GM21447 (cell line): ENCODE measurements at regions not wholly inside any gene's neighbourhood (a gene's known extent, or its start where the extent isn't known, plus 50 kb on each side); places are given as distances from the start of the nearest gene placed in this dataset.
"Not testable (repeated sequence)": the region's sequence is repeated elsewhere in the genome, so short reads cannot be mapped to it uniquely, and the experiment has no call there.

Experiments
- ATAC-seq: cut with Tn5 transposase; IDR thresholded peaks from one replicate; pipeline ENCODE4 v1.9.1; 2021; ENCODE audit not compliant: unreplicated experiment

GRCh38 chr1:8120693-8121260 is 94.7 kb upstream of the ERRFI1 start:
- no peak for ATAC-seq

DNA sequence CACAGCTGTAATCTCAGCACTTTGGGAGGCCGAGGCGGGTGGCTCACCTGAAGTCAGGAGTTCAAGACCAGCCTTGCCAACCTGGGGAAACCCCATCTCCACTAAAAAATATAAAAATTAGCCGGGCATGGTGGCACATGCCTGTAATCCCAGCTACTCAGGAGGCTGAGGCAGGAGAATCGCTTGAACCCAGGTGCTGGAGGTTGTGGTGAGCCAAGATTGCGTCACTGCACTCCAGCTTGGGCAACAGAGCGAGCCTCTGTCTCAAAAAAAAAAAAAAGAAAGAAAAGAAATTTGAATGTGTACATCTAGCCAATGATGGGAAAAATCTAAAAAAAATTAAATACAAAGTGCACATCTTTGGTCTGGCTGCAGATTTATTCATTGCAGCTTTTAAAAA is 92.6 kb upstream of the ERRFI1 start:
- ATAC-seq: not testable (repeated sequence)

DNA sequence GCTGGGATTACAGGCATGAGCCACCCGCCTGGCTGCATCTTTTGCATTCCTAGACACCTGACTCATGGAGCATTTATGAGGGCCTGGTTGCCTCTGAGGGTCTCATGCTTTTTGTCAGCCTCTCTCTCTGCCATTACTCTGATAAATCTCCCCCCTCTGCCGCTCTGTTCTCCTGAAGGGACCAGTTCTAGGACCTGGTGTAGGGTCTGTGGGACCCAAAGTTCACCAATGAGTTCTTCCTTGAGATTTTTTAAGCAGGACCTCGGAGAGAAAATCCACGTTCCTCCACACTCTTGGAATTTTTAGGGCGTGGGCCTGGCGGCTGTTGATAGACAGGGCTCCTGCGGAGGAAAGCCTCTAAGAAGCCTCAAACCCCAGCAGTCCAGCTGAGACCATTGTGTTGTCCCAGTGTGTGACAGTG is 91.9 kb upstream of the ERRFI1 start:
- no peak for ATAC-seq

- no peak for ATAC-seq
These were observed 90.8 kb upstream of the ERRFI1 start for GRCh38 chr1:8116894-8117264.

GRCh38 chr1:8115769-8116167 is 89.7 kb upstream of the ERRFI1 start:
- ATAC-seq: no peak

- no peak for ATAC-seq
These were observed 89.1 kb upstream of the ERRFI1 start for GRCh38 chr1:8115031-8115768.

DNA sequence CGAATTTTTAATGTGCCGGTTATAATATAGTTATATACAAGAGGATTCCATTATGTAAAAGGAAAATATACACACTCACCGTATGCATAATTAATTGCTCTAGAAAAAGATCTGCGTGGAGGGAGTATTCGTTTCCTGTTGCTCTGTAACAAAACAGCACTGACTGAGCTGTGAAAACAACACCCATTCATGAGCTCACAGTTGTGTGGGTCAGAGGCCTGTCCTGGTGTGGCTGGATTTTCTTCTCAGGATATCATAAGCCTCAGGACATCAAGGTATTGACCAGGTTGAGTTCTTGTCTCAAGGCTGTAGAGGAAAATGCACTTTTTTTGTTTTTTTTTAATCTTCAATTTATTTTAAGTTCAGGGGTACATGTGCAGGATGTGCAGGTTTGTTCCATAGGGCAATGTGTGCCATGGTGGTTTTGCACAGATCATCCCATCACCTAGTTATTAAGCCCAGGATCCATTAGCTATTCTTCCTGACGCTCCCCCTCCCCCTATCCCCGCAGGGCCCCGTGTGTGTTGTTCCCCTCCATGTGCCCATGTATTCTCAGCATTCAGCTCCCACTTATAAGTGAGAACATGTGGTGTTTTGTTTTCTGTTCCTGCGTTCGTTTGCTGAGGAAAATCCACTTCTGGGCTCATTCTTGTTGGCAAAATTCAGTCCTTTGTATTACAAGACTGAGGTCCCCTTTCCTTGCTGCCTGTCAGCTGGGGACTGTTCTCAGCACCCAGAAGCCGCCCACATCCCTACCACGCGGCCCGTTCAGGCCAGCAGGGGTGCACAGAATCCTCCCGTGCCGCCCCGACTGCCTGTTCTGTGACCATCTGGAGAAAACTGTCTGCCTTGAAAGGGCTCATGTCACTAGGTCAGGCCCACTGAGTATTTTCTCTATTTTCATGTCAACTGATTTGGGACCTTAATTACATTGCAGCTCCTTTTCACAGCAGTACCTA is 87.4 kb upstream of the ERRFI1 start:
- ATAC-seq: no peak

- ATAC-seq: no peak
These were observed 86.6 kb upstream of the ERRFI1 start for GRCh38 chr1:8112611-8113261.

DNA sequence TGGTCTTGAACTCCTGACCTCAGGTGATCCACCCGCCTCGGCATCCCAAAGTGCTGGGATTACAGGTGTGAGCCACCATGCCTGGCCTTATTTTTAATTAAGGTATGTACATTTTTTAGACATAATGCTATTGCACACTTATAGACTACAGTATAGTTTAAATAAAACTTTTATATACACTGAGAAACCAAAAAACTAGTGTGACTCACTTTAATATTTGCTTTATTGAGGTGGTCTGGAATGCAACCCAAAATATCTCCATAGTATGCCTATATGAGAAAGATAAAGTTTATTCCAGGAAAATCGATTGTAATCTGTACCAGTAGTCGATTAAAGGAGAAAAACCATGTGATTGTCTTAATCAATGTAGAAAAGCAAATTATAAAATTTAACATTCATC is 85.5 kb upstream of the ERRFI1 start:
- ATAC-seq: no peak

- ATAC-seq: no peak
These were observed 83.1 kb upstream of the ERRFI1 start for GRCh38 chr1:8109216-8109615.

DNA sequence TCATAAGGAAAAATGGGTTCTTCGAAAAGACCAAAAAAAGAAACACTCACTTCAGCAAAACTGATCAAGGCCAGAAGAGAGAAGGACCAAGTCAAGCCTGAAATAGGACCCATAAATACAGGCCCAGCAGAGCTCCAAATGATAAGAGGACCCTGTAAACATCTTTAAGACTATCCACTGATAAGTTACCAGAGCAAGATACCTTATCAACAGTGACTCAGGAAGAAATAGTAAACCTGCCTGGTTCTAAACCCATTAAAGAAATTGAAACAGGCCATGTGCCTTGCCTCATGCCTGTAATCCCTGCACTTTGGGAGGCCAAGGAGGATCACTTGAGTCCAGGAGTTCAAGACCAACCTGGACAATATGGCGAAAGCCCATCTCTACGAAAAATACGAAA is 81.8 kb upstream of the ERRFI1 start:
- no peak for ATAC-seq

GRCh38 chr1:8104278-8105236 is 78.4 kb upstream of the ERRFI1 start:
- no peak for ATAC-seq

DNA sequence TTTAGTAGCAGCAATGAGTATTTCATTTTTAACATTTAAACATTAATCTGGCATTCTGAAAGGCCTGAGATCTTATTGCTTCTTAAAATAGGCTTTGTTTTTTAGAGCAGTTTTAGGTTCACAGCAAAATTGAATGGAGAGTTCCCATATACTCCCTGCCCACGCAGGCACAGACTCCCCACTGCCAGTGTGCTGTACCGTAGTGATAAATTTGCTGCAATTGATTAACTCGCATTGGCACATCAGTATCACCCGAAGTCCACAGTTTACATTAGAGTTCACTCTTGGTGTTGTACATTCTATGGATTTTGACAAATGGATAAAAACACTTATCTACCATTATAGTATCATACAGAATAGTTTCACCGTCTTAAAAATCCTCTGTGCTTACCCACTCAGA is 71.8 kb upstream of the ERRFI1 start:
- ATAC-seq: no peak

DNA sequence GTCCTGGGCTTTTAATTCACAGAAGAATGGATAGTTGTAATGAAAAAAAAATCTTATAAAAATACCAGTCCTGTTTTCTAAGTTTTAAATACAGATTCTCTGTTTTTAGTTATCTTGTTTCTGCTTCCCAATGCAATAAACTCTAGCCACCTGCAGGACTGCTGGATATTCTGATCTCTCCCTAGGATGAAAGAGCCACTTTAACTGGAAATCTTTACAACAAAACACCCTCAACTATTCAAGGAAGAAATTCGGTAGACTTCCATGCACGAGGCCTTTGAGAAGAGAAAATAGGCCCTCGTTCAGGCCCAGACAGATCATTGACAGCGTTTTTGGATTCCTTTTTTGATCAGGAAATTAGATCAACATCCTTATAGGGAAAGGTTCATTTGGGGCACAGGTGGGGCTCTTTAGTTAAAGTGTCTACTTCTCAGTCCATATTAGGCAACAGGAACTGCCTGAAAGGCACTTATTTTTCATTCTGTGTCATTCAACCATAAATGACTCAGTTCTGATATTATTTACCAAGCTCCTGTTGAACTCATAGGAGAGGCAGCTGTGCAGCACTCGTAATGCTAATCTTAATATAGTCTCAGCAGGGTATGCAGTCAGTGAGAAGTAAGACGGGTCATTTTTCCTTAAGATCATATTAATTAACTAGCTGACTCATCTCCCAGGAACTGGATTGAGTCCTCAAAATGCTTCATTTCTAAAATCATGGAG is 71.1 kb upstream of the ERRFI1 start:
- ATAC-seq: peak; percentile 91

GRCh38 chr1:8096105-8097011 is 70.2 kb upstream of the ERRFI1 start:
- no peak for ATAC-seq

DNA sequence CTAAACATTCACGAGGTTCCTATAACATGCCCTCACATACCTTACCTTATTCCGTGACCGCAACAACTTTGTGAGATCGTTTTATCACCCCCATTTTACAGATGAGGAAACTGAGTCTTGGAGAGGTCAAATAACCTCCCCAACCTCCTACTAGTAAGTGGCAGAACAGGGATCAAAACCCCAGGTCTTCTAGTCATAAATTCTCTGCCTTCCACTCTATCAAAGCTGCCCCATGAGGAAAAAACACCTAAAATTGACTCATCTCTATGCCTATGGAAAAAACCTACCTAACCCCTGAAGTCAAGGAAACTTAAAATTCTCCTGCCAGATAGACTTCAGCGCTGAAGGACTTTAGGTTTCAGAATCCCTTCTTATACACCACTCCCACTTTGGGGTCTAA is 69.5 kb upstream of the ERRFI1 start:
- ATAC-seq: no peak

DNA sequence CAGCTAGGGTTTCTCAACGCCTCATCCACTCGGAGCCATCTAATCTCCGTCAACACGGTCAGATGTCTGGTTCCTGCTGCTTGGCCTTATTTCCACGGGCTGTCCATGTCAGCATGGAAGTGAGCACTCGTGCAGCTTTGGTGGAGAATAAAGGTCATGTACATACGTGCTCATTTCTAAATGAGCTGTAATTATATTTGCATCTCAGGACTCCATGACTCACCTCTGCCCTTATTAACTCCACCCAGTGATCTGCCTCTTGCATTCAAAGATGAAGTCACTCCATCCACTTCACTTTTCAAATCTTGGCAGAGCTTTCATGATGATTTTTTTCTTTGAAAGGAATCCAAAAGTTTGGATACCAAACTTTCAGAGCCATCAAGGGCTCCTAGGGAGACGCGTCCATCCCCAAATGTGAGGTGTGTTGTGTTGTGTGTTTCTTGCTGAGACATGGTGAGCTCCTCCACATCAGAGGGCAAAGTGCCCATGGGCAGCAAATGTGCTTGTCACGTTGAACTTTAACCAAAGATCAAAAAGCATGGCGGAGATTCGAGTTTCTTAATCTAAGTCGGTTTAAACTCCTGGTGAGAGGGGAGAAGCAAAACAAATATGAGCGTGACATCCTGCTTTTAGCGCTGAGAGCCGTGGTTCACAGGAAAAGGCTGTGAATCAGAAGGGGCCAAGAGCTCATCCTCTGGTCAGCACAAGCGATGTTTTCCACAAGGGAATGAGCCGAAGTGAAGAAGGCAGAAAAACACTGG is 68.6 kb upstream of the ERRFI1 start:
- no peak for ATAC-seq
